ENCODE measurements at regions not wholly inside any gene's neighbourhood (a gene's known extent, or its start where the extent isn't known, plus 50 kb on each side); places are given as distances from the start of the nearest gene placed in this dataset.

DNA sequence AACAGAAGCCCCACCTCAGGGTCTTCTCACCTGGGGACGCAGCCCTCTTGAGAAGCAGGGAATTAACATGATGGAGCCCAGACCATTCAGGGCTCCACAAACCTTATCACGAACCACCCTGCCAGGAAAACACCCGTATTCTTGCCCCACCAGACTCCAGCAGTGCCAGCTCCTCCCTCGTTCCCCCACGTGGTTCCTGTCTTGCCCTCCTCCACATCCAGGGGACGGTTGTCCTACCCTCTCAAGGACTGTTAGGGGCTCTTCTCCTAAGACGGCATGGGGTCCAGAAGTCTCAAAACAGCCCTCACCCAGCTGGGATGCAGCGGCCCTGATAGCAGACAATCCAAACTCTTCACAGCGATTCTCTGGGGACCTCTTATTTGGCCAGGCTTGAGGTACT, 372.2 kb upstream of the HS6ST1 start:
- no peaks in the 10 kb centered on the region for H3K79me2 ChIP-seq (ENCODE audit: control insufficient read depth, insufficient read depth, low read length)
- H4K20me1 ChIP-seq (ENCODE audit: control insufficient read depth, extremely low read depth, insufficient read depth, low read length), result no peaks in the 10 kb centered on the region
- no peaks in the 10 kb centered on the region for H3K27me3 ChIP-seq (ENCODE audit: control insufficient read depth, extremely low read depth, insufficient read depth, low read length)
- no peak overlapping the region for H3K27ac ChIP-seq (ENCODE audit: control insufficient read depth, insufficient read depth, low read length)
- no peak for FAIRE-seq
- H3K9me1 ChIP-seq (ENCODE audit: control insufficient read depth, extremely low read depth, insufficient read depth, low read length), result no peaks in the 10 kb centered on the region
- no peak overlapping the region for H2AFZ ChIP-seq (ENCODE audit: control insufficient read depth, low read length)
- H3K9ac ChIP-seq (ENCODE audit: control insufficient read depth, extremely low read depth, insufficient read depth, low read length), result no peak overlapping the region
- no peak for DNase-seq (ENCODE audit: low read depth, low spot score)
- TF ChIP-seq, protein P1, sequence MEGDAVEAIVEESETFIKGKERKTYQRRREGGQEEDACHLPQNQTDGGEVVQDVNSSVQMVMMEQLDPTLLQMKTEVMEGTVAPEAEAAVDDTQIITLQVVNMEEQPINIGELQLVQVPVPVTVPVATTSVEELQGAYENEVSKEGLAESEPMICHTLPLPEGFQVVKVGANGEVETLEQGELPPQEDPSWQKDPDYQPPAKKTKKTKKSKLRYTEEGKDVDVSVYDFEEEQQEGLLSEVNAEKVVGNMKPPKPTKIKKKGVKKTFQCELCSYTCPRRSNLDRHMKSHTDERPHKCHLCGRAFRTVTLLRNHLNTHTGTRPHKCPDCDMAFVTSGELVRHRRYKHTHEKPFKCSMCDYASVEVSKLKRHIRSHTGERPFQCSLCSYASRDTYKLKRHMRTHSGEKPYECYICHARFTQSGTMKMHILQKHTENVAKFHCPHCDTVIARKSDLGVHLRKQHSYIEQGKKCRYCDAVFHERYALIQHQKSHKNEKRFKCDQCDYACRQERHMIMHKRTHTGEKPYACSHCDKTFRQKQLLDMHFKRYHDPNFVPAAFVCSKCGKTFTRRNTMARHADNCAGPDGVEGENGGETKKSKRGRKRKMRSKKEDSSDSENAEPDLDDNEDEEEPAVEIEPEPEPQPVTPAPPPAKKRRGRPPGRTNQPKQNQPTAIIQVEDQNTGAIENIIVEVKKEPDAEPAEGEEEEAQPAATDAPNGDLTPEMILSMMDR (optimal IDR thresholded peaks at IDR 0.05 in 1 of 3, IDR thresholded peaks at IDR 0.05 in 1 of 3, conservative IDR thresholded peaks at IDR 0.05 in 1 of 3; ENCODE audit: extremely low read depth in 1 of 3, insufficient read depth in 2 of 3, low read length in 3 of 3), result no peak
- TF ChIP-seq EZH2 (IDR thresholded peaks at IDR 0.05; ENCODE audit: low read length), result no peak
- dilution Hi-C loops (cut with MboI; ENCODE audit: extremely low pct_ligation_motif_present, low sequenced_read_pairs), result no loop called here
- no peaks in the 10 kb centered on the region for H3K9me3 ChIP-seq (ENCODE audit: control insufficient read depth, low read depth, low read length)
- no peak overlapping the region for H3K4me3 ChIP-seq (ENCODE audit: control insufficient read depth in 2 of 3, extremely low read depth in 1 of 3, insufficient read depth in 2 of 3, low read depth in 1 of 3, low read length in 3 of 3)
- H3K4me1 ChIP-seq (ENCODE audit: control insufficient read depth, extremely low read depth, insufficient read depth, low read length), result no peaks in the 10 kb centered on the region
- no peaks in the 10 kb centered on the region for H3K36me3 ChIP-seq (ENCODE audit: control insufficient read depth in 2 of 2, extremely low read depth in 1 of 2, insufficient read depth in 2 of 2, low read length in 2 of 2)
- no peak overlapping the region for H3K4me2 ChIP-seq (ENCODE audit: control insufficient read depth, extremely low read depth, insufficient read depth, low read depth, low read length)

DNA sequence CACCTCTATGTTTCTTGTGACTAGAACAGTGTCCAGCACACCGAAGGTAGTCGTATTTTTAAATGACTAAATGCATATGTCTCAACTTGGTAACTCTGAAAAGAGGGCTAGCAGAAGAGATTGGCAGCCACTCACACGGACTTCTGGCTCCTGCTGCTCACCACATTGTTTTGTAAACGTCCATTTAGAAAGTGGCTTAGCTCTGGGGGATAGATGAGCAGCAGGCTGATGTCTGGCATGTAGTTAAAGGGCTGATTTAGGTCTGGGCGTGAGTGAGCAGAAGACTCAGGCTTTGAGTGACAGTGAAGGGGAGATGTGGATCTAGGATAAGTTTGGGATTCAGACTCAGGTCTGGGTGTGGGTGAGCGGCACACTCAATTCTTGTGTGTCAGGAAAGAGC, 372.9 kb upstream of the HS6ST1 start:
- no peaks in the 10 kb centered on the region for H3K9me3 ChIP-seq (ENCODE audit: control insufficient read depth, low read depth, low read length)
- H3K27me3 ChIP-seq (ENCODE audit: control insufficient read depth, extremely low read depth, insufficient read depth, low read length), result no peaks in the 10 kb centered on the region
- FAIRE-seq (no peak), DNase-seq (ENCODE audit: low read depth, low spot score) (no peak)
- no peak overlapping the region for H3K9ac ChIP-seq (ENCODE audit: control insufficient read depth, extremely low read depth, insufficient read depth, low read length)
- H3K36me3 ChIP-seq (ENCODE audit: control insufficient read depth in 2 of 2, extremely low read depth in 1 of 2, insufficient read depth in 2 of 2, low read length in 2 of 2), result no peaks in the 10 kb centered on the region
- no peaks in the 10 kb centered on the region for H4K20me1 ChIP-seq (ENCODE audit: control insufficient read depth, extremely low read depth, insufficient read depth, low read length)
- no peak overlapping the region for H3K27ac ChIP-seq (ENCODE audit: control insufficient read depth, insufficient read depth, low read length)
- H3K9me1 ChIP-seq (ENCODE audit: control insufficient read depth, extremely low read depth, insufficient read depth, low read length), result no peaks in the 10 kb centered on the region
- no peak overlapping the region for H3K4me3 ChIP-seq (ENCODE audit: control insufficient read depth in 2 of 3, extremely low read depth in 1 of 3, insufficient read depth in 2 of 3, low read depth in 1 of 3, low read length in 3 of 3)
- H3K4me1 ChIP-seq (ENCODE audit: control insufficient read depth, extremely low read depth, insufficient read depth, low read length), result no peaks in the 10 kb centered on the region
- dilution Hi-C loops (cut with MboI; ENCODE audit: extremely low pct_ligation_motif_present, low sequenced_read_pairs), result no loop called here
- no peak for TF ChIP-seq EZH2 (IDR thresholded peaks at IDR 0.05; ENCODE audit: low read length)
- TF ChIP-seq, protein P1 (optimal IDR thresholded peaks at IDR 0.05 in 1 of 3, IDR thresholded peaks at IDR 0.05 in 1 of 3, conservative IDR thresholded peaks at IDR 0.05 in 1 of 3; ENCODE audit: extremely low read depth in 1 of 3, insufficient read depth in 2 of 3, low read length in 3 of 3), result no peak
- no peak overlapping the region for H2AFZ ChIP-seq (ENCODE audit: control insufficient read depth, low read length)
- H3K79me2 ChIP-seq (ENCODE audit: control insufficient read depth, insufficient read depth, low read length), result no peaks in the 10 kb centered on the region
- H3K4me2 ChIP-seq (ENCODE audit: control insufficient read depth, extremely low read depth, insufficient read depth, low read depth, low read length), result no peak overlapping the region
